ENCODE measurements at regions not wholly inside any gene's neighbourhood (a gene's known extent, or its start where the extent isn't known, plus 50 kb on each side); places are given as distances from the start of the nearest gene placed in this dataset.
"Not testable (repeated sequence)": the region's sequence is repeated elsewhere in the genome, so short reads cannot be mapped to it uniquely, and the experiment has no call there.

GRCh38 chr6:8832695-8833094, 397.4 kb upstream of the SLC35B3 start:
- DNase-seq (ENCODE audit: low spot score): not testable (repeated sequence)

DNA sequence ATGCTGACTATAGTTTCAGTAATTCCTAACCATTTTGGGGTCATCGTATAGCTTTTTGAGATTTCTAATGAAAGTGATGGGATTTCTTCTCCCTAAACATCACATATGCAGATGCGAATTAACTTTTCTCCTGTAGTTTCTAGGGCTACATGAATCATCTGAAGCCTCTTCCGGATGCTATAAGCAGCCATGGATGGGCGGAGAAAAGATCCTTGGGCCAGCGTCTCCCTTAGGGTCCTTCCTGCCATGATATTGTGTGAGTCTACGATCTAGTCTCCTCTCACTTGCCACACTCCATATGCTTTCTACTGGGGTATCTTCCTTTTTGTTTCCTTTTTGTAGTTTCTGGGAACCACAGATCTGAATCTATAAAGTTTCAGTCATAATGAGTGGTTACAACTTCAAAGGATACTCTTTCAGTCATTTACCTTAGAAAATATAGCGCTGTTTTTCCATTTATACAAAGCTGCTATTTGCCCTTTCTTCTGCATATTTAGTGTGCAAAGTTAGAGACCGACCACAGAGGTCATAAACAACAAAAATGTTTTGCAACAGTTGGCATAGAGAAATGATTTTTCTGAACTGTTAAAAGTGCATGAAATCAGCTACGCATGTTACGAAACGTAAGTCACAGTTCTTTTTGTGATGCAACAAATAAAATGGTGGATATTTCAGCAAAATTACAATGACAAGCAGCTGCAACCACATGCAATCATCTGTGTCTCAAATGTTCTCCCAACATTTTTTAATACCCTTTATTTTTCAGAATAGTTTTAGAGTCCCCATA, 396.2 kb upstream of the SLC35B3 start:
- DNase-seq (ENCODE audit: low spot score): no peak

GRCh38 chr6:8830794-8831193, 395.4 kb upstream of the SLC35B3 start:
- no peak for DNase-seq (ENCODE audit: low spot score)

DNA sequence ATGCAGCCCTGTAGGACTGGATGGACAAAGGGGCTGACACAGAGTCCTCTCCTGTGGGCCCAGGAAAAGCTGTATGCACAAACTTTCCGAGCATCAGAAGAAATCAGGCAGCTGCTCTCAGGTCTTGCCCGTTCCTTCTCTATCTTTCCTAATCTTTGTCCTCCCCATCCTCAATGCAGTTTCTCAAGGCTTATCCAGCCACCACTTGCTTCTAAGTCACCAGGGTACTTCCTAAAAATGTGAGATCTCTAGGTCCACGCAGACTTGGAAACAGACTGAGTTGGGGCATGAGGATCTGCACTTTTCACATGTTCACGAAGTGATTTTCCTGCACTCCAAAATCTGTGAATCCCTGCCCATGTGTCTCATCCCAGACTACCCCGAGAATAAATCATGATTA, 394.5 kb upstream of the SLC35B3 start:
- no peak for DNase-seq (ENCODE audit: low spot score)

- no peak for DNase-seq (ENCODE audit: low spot score)
These were observed 394.0 kb upstream of the SLC35B3 start for GRCh38 chr6:8829296-8829695.

- DNase-seq (ENCODE audit: low spot score): no peak
These were observed 393.0 kb upstream of the SLC35B3 start for GRCh38 chr6:8828376-8828775.

DNA sequence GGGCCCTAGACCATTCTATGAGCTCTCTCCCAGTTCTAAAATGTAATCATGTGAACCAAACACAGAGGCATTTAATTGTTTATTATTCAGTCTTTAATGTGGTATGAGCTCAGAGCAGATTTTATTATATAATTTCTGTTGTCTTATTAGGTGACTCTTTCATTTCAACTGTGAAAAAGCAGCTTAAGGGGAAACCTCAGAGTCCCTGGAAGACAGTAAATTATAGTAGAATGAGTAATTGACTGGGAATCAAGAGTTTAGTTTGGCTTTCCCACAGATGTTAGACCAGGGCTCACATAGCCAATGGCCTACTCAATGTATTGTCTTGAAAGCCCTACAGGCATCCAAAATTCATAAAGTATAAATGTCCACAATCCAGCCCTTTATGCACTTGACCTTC, 390.4 kb upstream of the SLC35B3 start:
- DNase-seq (ENCODE audit: low spot score): no peak

DNA sequence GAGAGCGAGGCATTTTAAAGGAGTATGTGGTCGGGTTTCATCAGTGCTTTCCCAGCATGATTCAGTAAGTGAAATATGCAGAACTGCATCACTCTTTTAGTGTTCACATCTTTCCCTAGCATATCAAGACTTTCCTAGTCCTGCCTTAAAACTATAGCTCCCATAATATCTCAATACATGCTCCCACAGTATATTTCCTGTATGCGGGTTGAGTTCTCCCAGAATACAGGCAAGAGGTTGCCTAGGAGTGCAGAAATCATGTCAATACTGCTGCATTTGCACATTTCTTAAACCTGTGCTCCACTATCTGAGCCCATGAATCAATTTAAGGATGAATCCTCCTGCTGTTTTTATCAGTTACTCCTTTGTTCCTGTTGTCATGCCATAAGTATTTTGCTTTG, 386.6 kb upstream of the SLC35B3 start:
- no peak for DNase-seq (ENCODE audit: low spot score)

DNA sequence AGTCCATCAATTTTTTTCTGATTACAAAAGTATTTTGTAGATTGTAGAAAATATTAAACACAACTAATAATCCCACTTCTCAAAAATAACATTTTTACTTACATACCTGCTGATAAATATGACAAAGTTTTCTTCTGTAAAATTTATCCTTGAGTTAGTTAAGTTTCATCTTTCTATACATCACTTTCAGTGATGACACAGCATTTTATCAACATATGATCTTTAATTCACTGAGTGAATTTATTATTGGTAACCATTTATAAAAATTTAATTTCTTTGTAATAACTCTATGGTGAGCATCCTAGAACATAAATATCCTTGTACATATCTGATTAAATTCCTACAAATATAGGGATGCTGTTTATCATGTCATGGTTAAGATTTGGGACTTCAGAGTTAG, 385.0 kb upstream of the SLC35B3 start:
- no peak for DNase-seq (ENCODE audit: low spot score)

DNA sequence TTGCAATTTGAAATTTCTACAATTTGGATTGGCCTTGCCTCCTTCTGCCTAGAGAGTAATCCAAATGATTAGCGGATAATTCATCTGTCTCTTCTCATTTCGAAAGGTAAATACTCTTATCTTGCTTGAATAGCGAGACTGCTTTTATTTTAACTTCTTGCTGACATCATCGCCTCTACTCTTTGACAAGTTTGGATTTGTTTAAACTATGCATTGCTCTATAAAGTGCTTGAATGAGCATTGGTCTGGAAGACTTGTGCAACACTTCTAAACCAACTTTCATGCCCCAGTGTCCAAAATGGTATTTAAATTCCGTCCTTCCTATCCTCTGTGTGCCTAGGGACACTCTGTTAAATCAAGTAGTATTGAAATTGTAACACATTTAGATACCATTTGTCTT, 384.1 kb upstream of the SLC35B3 start:
- DNase-seq (ENCODE audit: low spot score): no peak

DNA sequence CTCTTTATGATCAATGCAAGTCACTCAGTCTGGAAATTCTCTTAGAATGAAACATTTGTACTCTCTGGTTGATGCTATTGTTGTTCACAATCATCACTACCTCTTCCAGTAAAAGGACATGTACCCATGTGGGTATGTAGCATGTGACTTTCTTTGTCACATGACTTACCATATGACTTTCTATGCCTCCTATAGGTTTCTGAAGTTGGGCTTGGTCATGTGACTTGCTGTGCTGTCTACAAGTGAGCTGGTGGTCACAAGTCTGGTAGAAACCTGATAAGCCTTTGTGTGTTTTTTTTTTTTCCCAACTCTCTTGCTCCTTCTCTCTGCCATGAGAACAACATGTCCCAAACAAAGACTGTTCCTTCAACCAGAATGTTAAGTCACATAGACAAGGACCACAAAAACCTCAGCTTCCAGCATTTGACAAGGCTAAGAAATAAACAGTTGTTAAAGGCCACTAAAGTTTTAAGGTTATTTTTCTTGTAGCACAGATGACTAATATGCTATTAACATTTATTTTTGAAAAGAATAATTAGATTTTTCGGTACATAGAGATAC, 379.2 kb upstream of the SLC35B3 start:
- DNase-seq (ENCODE audit: low spot score): no peak

- DNase-seq (ENCODE audit: low spot score): no peak
These were observed 375.0 kb upstream of the SLC35B3 start for GRCh38 chr6:8810325-8810724.

DNA sequence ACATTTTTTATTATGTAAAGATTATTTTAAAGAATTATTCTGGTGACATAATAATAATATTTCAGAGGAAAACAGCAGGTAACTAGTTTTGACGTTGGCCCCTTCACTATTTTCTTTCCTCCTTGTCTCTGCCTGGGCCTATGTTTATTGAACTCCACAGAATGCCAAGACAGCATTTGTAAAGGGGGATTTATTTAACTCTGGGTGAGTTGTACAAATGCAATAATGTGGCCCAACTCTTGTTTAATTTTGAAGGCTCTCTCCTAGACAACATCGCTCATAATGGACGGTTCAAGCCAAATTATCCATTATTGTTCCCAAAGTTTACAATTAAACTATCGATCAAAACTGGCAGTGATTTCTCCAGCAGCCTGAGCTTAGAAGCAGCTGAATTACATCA, 374.3 kb upstream of the SLC35B3 start:
- DNase-seq (ENCODE audit: low spot score): no peak

- no peak for DNase-seq (ENCODE audit: low spot score)
These were observed 367.9 kb upstream of the SLC35B3 start for GRCh38 chr6:8803181-8803760.

DNA sequence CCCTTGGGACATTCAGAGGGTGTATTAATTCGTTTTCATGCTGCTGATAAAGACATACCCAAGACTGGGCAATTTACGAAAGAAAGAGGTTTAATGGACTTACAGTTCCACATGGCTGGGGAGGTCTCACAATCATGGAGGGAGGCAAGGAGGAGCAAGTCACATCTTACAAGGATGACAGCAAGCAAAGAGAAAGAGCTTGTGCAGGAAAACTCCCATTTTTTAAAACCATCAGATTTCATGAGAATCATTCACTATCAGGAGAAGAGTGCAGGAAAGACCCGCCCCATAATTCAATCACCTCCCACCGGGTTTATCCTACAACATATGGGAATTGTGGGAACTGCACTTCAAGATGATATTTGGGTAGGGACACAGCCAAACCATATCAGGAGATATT, 367.1 kb upstream of the SLC35B3 start:
- DNase-seq (ENCODE audit: low spot score): not testable (repeated sequence)

GRCh38 chr6:8794420-8794819, 359.1 kb upstream of the SLC35B3 start:
- DNase-seq (ENCODE audit: low spot score): no peak

DNA sequence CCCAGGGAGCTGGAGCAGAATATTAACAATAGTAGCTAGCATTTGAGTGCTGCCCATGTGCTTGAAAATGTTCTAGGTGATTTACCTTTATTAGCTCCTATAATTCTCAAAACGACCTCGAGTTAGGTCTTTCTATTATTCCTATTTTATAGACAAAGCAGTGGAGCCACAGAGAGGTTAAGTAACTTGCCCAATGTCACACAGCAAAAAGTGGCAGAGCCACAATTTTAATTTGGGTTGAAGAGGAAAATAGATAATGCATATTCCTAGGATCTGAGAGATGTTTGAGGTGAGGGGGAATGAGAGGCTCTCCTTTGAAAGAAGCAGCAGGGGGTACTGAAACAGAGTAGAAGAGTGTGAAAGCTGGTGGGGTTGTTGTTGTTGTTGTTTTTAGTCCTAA, 354.5 kb upstream of the SLC35B3 start:
- no peak for DNase-seq (ENCODE audit: low spot score)

DNA sequence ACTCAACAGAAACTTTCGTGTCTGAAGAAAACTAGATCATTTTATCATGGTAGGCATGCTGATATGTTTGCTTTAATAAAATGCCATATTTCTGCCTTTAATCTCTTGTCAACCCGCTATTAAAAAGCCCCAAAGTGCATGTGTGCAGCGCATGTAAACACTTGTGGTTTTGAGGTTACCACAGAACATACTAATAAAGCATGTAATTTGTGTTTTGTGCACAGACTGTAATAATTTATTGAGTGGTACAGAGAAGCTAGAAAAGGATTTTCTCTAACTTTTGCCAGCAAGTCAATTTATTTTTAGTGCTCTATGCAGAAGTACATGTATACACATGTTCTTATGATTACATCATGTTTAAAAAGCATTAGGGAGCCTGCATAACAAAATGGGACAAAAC, 349.9 kb upstream of the SLC35B3 start:
- DNase-seq (ENCODE audit: low spot score): no peak

- no peak for DNase-seq (ENCODE audit: low spot score)
These were observed 347.8 kb upstream of the SLC35B3 start for GRCh38 chr6:8783191-8783590.

DNA sequence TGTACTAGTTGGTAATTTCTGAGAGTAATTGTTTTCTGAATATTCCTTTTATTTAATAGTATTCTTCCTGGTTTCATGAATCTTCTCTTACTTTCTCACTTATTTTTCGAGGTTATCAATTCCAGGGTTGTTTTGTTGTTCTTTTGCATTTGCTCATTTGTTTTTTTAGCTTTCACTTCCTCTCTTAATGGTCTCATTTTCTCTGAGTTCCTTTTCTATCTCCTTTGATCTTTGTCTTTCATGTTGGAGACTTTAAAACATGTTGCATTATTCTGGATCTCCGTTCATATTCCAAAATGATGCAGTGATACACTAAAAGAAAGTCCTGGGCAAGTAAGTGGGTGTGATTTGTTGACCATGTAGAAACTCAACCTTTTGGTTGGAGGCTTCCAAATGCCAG, 345.3 kb upstream of the SLC35B3 start:
- DNase-seq (ENCODE audit: low spot score): no peak

- no peak for DNase-seq (ENCODE audit: low spot score)
These were observed 329.4 kb upstream of the SLC35B3 start for GRCh38 chr6:8764733-8765132.

DNA sequence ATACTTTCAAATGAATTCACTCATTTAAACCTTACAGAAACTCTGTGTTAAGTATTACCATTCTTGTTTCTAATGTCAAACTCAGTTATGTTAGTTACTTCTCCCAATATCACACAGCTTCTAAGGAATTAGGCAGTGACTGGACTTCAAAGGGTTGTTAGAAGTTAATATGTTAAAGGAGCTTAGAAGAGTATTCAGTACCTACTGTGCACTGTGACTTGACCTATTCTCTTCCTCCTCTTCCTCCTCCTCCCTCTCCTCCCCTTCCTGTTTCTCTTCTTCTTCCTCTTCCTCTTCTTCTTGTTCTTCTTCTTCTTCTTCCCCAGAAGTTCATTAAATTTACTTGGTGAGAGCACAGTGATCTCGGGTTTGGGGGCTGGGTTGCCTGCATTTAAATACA, 325.6 kb upstream of the SLC35B3 start:
- no peak for DNase-seq (ENCODE audit: low spot score)

DNA sequence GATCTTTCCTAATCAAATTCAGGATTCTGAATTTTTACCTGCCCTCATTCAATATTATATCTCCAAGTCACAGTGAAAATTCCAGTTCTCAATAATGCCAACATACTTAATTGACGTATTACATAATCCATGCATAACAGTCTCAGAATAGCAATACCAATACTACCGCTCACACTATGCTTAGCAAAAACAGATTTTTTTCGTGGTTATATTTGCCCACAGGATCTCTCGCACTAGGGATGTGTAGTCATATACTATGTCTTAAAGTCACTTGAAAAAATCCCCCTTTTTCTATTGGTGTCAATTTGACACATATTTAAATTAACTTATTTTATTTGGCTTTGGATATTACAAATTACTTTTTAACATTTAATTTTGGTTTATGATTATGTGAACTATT, 323.1 kb upstream of the SLC35B3 start:
- no peak for DNase-seq (ENCODE audit: low spot score)

DNA sequence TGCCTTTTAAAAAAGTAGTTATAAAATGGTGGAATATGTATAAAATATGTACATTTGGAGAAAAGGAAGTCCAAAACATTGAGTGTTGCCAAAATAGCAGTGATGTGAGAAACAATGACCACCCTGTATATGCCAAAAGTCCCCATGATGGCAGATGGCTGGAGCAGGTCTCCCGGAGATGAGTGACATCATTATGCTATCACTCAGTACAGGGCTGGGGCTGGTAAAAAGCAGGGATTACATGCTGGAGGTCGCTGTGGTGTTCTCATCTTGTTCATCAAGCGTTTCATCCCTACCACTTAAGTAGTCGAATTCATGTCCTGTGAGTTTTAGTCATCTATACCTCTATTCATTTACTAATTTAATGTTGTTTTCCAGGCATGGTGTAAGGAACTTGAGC, 315.3 kb upstream of the SLC35B3 start:
- DNase-seq (ENCODE audit: low spot score): no peak
